GM19035 (cell line): ENCODE measurements at regions not wholly inside any gene's neighbourhood (a gene's known extent, or its start where the extent isn't known, plus 50 kb on each side); places are given as distances from the start of the nearest gene placed in this dataset.
"Not testable (repeated sequence)": the region's sequence is repeated elsewhere in the genome, so short reads cannot be mapped to it uniquely, and the experiment has no call there.

Source experiments
- ATAC-seq: cut with Tn5 transposase; IDR thresholded peaks from one replicate; pipeline ENCODE4 v1.9.1; 2021; ENCODE audit not compliant: unreplicated experiment

GRCh38 chrX:45842207-45842925, 641.7 kb upstream of the DIPK2B start:
- ATAC-seq = no peak

DNA sequence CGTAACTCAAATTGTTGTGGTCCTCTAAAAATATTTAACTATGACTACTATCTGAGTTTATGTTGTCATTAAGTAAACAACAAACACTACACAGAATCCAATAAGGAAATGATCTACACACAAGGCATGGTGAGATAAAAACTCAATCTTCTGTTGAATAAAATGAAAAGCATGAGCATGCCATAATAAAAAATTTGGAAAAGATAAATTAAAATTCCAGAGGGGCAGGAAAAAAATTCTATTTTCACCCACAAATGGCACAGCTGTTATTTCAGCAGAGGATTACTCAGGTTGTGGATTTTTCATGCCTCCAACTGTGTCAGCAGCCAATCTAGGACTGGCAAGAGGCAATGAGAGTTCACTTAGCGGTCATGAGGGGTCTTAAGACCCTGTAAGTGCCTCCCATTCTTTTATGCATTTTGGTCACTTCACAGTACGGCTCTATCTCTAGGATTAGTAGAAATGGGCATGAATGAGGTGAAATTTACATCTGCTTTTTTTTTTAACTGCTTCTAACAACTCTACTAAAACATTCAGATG, 639.8 kb upstream of the DIPK2B start:
- ATAC-seq = no peak

DNA sequence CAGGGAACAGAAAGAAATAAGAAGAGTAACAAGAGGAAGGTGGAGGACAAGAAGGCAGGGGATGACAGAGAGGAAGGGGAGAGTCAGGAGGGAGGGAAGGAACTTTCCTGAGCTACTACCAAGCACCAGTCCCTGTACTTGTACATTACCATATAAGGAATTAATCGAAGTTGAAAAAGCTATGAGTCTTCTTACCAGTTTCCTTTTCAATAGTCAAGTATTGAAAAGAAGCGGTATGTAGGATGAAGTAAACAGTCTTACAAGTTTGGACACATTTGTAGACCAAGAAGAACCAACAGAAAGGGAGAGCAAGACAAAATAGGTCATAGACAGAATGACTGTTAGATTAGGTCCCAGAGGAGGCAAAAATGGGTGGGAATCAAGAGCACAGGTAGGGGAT, 629.7 kb upstream of the DIPK2B start:
- no peak for ATAC-seq

GRCh38 chrX:45824471-45824870, 623.8 kb upstream of the DIPK2B start:
- ATAC-seq = no peak

- no peak for ATAC-seq
Observed at GRCh38 chrX:45823536-45823935, 622.9 kb upstream of the DIPK2B start.

- no peak for ATAC-seq
Observed at GRCh38 chrX:45822124-45822523, 621.4 kb upstream of the DIPK2B start.

GRCh38 chrX:45818913-45819312, 618.2 kb upstream of the DIPK2B start:
- no peak for ATAC-seq

GRCh38 chrX:45815441-45815840, 614.8 kb upstream of the DIPK2B start:
- ATAC-seq = no peak

GRCh38 chrX:45811326-45811725, 610.6 kb upstream of the DIPK2B start:
- ATAC-seq = no peak

- ATAC-seq = no peak
Observed at GRCh38 chrX:45807572-45808425, 607.1 kb upstream of the DIPK2B start.

GRCh38 chrX:45806410-45807121, 605.9 kb upstream of the DIPK2B start:
- peak; percentile 56 for ATAC-seq

- no peak for ATAC-seq
Observed at GRCh38 chrX:45804276-45804675, 603.6 kb upstream of the DIPK2B start.

DNA sequence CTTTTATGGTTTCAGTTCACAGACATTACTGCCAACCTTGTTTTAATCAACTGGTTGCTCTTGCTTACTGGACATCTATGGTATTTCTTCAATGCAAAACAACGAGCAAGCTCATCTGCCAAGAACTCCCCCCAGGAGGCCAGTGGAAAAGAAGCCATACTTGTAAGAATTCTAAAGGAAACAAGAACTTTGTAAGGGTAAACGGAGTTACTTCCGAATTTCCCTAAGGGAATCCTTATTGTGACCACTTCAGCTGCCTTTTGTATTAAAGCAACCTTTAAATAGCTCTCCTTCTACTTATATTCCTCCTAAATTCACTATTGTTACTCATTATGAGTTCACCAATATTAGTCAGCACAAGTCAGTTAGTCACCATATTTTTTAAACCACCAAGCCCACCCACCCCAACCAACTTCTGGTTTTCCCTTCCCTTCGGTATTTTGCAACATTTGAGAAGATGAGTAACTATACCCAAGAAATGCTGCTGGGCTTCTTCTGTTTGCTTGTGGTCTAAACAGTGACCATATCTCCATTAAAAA, 602.8 kb upstream of the DIPK2B start:
- no peak for ATAC-seq

GRCh38 chrX:45801554-45801953, 600.9 kb upstream of the DIPK2B start:
- ATAC-seq = peak; percentile 65

DNA sequence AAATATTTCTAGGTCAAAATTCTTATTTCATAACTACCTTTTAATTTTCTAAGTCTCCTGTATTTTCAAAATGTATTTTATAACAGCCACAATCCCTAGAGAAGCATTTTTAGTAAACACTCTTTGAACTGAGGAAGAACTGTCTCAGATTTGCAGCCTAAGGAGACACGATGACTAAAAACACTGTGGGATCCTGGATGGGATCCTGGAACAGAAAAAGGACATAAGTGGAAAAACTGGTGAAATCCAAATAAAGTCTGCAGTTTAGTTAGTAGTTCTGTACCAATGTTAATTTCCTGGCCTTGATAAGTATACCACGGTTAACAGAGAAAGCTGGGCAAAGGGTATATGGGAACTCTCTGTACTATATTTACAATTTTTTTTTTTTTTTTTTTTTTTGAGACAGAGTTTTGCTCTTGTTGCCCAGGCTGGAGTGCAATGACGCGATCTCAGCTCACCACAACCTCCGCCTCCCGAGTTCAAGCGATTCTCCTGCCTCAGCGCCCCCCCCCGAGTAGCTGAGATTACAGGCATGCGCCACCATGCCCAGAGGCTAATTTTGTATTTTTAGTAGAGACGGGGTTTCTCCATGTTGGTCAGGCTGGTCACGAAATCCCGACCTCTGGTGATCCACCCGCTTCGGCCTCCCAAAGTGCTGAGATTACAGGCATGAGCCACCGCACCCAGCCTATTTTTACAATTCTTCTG, 600.2 kb upstream of the DIPK2B start:
- not testable (repeated sequence) for ATAC-seq

GRCh38 chrX:45799576-45799975, 598.9 kb upstream of the DIPK2B start:
- ATAC-seq = no peak

DNA sequence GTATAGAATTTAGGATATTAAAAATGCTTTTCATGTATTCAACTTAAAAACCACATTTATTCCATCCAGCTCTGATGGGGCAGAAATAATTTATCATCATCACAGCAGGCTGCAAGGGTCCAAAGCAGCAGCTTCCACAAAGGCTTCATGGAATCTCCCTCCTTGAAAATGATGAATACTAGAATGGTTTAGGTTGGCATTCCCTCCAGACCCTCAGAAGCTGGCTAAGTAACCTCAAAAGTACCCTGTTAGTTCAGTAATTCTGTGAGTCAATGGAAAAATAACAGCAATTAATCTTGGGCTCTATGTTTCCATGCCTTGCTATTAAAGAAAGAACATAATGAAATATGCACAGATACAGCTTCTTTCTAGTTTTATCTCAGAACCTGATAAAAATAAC, 594.9 kb upstream of the DIPK2B start:
- no peak for ATAC-seq

DNA sequence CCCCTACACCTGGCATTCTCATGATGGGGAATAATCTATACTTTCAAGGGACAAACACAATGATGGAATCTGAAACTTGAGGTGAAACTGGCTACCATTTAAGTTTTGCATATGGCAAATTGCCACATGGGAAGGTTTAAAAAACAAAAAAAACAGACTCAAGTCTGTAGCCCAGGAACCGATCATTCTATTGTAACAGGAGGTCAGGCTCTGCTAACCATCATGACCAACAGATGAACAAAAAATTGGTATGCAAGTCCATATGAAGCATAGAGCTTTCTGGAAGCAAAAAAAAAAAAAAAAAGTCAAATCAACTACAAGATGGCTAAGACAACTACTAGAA, 594.3 kb upstream of the DIPK2B start:
- ATAC-seq = no peak

DNA sequence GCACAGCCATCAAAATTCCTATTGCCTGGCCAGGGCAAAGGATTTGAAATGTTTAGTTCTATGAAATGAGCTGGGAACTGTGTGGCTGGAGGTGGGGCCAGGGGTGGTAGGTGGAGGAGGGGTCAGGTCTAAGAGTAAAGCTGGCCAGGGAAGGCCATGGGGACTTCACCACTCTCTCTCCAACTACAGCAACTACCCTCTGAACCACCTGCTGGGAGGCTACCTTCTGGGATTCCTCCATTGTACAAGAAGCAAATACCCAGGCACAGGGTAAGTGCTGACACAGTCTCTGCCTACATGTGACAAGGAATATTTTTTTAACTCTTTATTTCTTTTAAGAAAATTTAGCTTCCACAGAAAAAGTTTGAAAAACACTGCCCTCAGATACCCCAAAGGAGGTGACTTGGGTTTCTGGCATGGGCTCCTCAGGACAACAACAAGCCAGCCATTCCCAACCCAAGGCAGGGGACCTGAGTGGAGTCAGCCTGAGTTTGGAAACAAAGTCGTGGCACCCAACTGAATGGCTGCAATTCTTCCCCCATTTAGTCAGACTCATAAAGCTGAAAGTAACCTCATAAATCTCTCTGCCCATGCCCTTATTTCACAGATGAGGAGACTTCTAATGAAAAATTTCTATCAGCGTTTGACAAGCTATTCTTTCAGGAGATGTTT, 593.8 kb upstream of the DIPK2B start:
- no peak for ATAC-seq

DNA sequence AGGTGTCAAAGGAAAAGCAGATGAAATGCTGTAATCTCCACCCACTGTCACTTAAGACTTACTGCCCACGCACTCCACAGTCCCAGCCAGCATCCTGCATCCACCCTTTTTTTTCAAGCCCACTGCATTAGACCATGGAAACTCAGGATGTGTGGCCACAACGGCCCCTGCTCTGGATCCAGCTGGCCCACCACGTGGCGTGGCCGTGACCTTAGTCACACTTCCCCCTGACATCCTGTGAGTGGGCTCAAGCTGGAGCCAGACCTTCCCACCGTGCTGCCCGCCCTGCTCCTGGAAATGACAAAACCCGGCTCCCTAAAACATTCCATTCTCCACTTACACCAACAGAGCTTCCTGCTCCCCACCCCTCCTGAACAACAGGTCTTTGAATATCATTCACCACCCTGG, 588.3 kb upstream of the DIPK2B start:
- ATAC-seq = no peak
